ENCODE measurements at regions not wholly inside any gene's neighbourhood (a gene's known extent, or its start where the extent isn't known, plus 50 kb on each side); places are given as distances from the start of the nearest gene placed in this dataset.
"Not testable (repeated sequence)": the region's sequence is repeated elsewhere in the genome, so short reads cannot be mapped to it uniquely, and the experiment has no call there.

DNA sequence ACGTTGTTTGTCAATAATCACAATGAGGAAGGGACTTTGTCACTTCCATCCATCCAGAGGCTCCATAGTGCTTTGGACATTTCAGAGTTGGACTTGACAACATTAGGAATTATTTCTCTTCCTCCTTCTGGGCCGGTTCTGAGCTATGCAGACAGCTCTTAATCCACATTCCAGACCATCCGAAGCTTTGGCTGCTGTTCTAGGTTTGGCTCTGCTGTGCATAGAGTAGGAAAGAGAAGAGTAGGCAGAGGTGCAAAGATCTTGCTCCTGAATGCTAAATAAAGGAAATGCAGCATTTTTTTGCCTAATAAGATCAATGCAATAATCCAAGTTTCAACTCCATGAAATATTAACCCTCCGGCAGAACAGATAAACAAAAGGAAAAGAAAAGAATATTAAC is 216.3 kb upstream of the PRNP start:
- no peak for DNase-seq (ENCODE audit: low read depth)

DNA sequence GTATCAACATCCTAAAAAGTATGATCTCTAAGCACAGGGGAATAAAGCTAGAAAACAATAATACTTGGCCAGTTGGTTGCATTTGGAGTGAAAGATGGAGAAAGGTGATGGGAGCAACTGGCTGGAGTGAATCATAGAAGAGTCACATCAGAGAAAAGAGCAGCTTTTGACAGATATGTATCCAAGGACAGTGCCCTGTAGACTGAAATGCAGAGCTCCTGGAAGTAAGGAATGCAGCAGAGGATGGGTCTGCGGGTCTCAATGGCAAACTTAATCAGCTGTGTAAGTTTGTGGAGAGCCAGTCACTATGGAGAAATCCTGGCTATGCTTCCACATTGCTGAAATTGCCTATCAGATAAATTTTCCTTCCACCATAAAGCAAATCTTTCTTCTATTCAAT is 218.1 kb upstream of the PRNP start:
- DNase-seq (ENCODE audit: low read depth) = no peak

DNA sequence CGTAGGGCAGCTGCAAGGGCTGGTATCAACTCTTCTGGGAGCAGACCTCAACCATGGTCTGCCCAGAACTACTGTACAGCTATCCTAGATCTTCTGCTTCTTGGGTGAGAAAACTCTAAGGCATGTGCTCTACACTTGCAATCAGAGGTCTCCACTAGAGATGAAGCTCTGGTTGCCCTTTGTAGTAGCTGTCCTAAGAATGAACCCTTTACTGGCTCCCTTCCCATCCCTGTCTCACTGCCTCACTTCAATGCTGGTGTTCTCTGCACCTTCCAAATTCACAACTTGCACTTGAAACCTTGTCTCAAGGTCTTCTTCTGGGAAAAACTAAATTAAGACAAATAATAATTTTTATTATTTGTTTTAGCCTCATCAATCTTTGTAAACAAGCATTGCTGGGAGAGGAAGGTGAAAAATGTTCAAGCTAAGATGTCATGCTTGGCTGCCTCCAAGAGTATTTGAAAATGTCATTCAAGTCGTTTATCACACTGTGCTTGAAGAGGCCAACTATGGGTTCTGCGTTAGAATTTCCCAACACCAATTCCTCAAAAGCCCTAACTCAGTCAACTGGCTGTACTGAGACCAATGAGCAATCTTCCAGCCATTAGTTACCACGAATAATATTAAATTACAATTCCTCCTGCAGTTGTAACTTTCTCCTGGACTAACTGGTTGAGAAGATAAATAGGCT is 216.9 kb upstream of the ADRA1D start:
- DNase-seq (ENCODE audit: low read depth) = no peak

DNA sequence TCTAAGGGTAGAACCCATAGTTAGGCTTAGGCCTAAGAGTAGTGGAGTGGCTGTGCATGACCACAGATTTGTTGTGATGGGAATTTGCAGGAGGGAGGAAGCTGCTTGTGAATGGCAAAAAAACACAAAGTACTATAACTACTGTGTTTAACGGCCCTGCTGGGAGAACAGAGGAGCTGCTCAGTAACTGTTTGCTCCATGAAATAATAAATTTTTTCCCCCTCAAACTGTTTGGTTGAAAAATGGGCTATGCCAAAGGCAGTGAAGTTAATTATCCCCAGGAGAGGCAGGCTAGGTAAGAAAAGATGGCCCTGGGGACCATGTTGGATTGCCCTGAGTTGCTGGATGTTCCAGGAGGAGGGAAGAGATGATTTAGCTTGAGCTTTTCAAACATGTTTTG is 216.1 kb upstream of the ADRA1D start:
- DNase-seq (ENCODE audit: low read depth) = no peak

DNA sequence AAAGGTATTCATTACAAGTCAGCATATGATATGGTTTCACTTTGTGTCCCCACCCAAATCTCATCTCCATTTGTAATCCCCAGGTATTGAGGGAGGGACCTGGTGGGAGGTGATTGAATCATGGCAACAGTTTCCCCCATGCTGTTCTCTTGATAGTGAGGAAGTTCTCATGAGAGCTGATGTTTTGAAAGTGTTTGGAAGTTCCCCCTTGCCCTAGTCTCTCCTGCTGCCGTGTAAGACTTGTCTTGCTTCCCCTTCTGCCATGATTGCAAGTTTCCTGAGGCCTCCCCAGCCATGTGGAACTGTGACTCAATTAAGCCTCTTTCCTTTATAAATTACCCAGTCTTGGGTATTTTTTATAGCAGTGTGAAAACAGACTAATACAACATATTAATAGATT is 213.7 kb upstream of the ADRA1D start:
- DNase-seq (ENCODE audit: low read depth) = not testable (repeated sequence)

DNA sequence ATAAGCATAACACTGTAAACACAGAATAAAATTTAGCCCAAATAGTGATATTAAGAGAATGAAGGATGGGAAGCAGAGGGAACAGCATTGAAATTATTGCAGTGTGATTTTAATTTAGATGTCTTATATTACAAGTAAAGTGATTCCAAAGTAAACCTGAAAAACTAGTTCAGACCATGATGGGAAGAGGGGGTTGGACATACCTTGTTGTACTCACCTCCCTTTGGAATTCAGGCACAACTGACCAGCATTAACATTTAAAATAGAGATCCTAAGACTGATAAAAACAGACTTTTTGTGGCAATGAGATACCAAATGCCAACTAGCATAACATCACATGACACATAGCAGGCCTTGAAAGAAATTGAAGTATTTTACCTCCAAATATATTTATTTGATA is 210.0 kb upstream of the ADRA1D start:
- no peak for DNase-seq (ENCODE audit: low read depth)

DNA sequence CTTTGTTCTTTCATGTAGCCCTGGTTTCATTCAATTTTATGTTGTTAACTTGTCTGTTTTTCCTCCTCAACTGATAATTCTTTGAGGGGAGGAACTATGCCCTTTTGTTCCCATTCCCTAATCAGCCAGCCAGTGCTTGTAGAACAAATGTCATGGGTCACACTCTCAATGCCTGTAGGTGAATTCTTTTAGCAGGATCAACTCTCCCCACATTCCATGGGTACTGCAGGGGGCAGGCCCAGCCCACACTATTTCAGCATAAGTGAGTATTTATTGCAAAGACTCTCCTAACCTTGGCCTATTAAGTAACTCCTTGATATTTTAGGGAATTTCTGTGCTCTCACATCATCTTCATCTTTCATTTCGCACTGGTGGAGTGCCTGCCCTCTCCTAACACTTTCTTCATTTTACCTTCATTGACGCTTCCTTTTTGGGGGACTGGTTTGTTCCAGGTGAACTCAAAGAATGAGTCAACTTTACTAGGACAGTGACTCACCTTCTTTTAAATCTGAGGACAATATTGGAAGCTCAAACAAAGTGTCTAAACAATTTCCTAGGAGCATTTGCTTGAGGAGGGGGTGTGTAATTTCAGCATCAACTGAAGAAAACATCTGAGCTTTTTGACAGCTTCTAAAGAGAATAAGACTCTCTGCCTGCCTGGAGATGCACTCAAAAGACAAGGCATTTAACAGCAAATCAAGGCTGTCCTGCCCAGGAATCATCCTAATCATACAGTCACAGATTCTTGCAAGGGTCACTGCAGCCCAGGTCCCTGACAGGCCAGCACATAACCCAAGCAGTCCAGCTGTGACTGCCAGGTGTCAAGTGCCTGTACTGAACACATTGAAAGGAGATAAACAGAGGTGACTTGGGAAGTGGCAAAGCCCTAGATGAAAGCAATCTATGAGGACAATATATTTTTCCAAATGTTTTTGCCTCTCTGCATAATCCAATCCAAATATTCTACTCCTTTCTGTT is 208.8 kb upstream of the ADRA1D start:
- no peak for DNase-seq (ENCODE audit: low read depth)

DNA sequence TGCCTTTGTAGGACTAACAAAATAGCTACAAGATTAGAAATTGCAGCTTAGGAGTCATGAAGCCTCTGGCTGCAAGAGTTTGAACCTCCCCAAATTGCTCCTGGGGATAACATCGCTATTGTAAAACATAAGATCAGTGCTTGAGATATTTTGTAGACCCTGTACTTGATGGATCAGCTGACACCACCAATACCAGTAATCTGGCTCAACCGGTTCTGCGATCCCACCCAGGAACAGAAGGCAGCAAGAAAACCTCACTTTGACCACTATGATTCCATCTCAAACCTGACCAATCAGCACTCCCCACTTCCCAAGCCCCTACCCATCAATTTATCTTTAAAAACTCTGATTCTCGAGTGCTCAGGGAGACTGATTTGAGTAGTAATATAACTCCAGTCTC is 206.9 kb upstream of the ADRA1D start:
- DNase-seq (ENCODE audit: low read depth) = no peak

DNA sequence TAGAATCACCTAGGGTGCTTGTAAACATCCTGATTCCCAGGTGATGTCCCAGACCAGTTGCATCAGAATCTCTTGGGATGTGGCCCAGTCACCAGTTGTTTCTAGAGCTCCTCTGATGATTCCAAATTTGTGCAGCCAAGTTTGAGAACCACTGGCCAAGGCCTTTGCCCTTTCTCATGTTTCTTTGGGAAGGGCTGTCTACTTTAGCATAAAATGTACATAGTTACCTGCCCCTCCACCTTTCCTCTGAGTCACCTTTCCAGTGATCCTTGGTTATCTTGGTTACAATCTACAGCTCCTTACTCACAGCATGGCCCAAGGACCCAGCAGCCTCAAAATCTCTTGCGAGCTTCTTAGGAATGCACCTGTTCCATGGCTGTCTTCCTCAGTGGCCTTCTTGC is 206.2 kb upstream of the ADRA1D start:
- no peak for DNase-seq (ENCODE audit: low read depth)

DNA sequence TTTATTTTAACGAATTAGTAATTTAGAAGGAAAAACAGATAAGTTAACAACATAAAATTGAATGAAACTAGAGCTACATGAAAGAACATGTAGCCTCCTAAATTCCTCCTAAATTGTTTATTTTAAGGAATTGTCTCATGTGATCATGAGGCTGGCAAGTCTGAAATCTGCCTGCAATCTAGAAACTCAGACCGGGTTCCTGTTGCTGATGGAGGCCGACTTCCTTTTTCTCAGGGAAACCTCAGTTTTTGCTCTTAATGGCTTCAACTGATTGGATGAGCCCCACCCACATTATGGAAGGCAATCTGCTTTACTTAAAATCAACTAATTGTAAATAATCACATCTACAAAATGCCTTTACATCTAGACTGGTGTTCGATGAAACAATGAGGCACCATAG is 205.0 kb upstream of the ADRA1D start:
- no peak for DNase-seq (ENCODE audit: low read depth)

DNA sequence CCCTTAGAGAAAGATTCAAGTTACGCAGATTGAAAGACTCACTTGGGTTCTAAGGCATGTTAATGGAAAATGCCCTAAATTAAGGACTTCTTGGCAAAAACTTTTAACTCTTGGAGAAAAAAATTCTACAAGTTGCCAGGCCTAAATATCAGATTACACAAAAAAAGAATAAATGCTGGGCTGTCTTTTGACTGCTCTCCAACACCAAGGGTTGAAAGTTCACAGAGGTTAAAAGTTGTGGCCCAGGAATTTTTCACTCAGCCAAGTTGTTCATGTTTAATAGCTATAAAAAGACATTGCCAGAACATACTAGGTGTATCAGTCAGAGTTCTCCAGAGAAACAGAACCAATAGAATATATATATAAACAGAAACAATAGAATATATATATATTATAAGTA is 204.3 kb upstream of the ADRA1D start:
- no peak for DNase-seq (ENCODE audit: low read depth)

DNA sequence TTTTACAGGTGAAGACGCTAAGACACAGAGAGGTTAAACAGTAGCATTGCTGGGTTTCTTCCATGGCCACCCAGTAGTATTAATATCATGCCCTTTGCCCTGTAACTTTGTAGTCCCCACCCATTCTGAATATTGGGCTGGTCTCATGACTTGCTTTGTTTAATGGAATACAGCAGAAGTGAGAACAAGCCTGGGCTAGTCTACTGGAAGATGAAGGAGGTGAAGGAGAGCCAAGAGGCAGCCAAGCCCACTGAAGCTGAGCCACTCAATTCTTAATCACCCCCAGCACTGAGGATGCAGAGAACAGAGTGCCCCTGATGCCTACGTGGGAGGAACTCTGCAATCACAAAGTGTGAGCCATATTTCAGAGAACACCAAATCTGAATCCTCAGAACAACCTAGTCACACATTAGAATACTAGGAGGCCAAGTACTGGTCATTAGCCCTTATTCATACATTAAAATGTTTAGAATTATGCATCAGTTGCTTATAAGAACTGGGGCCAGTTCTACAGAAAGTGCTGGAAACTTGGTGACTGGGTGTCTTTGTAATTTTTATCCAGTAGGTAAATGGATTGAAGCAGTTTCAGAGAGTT is 202.5 kb upstream of the ADRA1D start:
- DNase-seq (ENCODE audit: low read depth) = no peak

DNA sequence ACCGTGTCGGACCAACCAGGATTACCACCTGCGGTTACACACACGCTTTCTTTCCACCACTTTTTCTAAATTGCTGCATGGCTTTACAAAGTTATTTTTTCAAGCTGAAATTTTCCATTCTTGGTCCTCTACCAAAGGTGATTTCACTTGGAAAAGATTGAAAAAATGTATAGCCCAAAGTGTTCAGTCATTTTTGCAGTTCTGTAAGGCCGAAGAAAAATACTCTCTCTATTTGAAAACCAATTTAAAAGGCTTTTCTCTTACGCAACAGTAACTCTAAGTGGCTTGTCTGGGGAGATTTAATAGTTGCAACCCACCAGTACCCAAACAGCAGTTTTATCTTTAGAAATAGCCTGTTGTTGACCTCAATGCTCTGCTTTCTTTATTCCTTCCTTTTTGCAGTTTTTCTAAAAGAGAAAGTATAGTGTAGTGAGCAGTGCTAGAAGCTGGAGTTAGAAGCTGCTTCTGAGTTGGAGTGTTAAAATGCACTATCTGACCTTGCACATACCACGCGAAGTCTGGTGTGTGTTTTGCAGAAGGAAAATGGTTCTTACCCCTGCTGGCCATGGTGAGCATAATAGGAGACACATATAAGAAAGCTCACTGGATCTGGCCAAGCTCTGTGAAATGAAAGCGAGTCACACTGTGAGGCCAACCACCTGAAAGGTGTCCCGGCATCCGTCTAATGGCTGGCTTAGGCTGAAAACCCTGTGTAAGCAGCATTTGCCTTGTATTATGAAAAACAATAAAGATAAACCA is 201.0 kb upstream of the ADRA1D start:
- no peak for DNase-seq (ENCODE audit: low read depth)

DNA sequence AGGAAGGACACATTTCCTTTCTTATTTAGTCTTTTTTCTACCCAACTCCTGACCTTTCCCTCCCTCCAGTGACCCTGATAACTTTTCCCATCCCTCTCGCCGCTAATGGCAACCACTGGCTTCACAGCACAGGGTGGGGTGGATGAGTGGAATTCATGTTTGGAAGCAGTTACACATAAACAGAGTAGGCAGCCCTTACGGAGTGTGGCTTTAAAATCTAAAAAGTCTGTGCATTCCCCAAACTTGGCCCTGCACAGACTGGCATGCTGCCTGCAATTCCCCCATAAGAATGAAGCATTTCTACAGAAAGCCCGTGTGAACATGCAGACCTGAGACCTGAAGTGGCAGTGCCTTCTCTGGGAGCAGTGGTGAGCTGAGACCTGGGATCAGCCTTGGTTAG is 196.7 kb upstream of the ADRA1D start:
- DNase-seq (ENCODE audit: low read depth) = no peak

DNA sequence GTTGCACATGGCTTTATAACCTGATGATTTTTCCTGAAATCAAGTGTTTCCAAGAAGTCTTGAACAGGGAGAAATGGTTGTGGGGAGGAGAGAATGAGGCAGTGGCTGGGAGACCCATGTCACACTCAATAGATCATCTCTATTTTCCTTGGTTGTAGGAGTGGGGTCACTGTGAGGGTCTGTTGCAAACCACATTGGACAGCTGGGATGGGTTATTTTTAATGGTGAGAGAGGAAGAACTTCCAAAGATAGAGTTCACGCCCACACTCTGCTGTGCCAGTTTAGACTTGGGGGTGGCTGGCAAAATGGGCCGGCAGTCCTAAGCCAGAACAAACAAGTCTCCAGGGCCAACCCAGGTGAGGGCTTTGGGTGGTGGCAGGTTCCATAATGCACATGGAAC is 196.2 kb upstream of the ADRA1D start:
- no peak for DNase-seq (ENCODE audit: low read depth)

DNA sequence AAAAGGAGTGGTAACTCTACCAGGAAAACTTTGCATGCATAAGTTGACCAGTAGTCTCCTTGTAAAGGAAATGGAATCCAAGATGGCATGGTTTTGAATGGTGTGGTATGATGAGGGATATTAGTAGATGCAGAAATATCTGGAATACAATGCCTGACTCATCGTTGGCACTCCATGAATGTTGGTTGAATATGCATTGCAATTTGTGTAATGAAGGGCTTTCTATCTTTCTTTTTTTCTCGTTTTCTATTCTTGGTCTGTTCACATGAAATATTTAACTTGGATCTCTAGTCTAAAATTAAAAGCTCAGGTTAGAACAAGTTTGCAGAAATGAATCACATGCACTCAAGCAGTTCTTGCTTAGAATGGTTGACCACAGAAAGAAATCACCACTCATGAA is 195.3 kb upstream of the ADRA1D start:
- DNase-seq (ENCODE audit: low read depth) = no peak

DNA sequence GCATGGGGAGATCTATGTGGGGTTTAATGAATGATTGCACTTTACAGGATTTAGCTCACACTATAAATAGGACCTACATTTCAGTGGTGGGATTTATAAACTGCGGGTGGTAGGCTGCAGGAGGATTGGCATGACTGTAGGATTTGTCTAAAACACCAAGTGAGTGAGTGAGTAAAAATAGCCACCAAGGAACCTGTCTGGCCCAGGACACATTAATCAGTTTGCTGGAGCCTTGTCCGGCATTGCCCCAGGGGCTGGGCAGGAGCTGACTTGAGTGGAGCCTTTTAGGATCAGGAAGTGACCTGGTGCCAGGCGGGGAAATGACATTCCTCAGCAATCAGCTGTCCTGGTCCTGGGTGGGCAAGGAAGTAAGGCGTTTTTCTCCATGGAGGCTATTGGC is 193.9 kb upstream of the ADRA1D start:
- no peak for DNase-seq (ENCODE audit: low read depth)

DNA sequence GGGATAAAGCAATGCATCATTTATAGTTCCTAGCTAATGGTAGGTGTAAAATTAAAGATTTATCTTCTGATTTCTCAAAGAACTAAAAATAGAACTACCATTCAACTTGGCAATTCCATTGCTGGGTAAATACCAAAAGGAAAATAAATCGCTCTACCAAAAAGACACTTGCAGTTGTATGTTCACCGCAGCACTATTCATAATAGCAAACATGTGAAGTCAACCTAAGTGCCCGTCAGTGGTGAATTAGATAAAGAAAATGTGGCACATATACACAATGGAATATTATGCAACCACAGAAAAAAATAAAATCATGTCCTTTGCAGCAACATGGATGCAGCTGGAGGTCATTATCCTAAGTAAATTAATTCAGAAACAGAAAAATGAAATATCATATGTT is 192.8 kb upstream of the ADRA1D start:
- DNase-seq (ENCODE audit: low read depth) = no peak

DNA sequence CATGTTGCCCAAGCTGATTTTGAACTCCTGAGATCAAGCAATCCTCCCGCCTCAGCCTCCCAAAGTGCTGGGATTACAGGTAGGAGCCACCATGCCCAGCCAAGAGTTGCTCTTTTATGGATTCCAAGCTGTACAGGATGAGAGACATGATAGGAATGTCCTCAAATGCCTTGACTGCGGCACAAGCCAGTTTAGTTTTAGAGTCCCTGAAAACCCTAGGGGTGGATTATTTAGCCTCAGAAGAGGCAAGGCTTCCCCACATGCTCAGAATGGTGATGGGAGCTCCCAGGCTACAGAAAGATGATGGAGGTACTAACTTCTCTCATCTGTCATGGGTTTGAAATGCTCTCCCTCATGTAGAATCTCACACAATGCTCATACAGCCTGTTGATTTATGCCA is 192.1 kb upstream of the ADRA1D start:
- DNase-seq (ENCODE audit: low read depth) = no peak

DNA sequence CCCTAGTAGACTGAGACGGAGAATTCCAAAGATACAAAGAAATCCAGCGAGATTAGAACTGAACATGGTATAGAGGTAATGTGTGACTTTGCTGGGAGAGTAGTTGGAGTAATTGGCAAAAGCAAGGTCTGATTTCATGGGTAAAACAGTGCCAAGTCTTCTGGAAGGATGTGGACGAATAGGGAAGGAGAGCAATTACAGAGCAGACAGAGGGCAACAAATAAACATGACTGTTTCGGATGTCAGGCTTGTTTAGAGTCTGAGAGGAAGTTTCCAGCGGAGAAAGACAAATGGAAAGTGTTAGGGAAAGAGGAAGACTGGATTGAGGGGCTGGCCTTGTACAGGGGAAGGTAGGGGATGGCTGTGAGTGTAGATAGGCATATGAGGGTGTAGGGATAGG is 190.4 kb upstream of the ADRA1D start:
- DNase-seq (ENCODE audit: low read depth) = no peak

DNA sequence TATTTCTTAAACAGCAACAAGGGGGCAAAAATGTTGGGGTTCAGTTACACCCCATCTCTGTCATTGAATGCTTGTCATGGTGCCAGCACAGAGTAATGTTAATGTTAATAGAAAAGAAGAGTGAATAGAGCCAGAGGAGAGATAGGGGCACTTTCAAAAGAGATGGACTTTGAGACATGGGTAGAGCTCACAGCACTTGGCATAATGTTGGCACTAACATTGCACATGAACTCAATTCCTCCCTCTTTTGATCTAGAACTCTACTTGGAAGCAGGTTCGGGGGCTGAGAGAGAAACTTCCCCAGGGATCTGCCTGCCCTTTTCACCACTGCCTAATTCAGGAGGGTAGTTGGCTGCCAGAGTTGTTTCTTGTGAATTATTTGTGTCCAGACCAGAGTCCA is 188.0 kb upstream of the ADRA1D start:
- DNase-seq (ENCODE audit: low read depth) = no peak

DNA sequence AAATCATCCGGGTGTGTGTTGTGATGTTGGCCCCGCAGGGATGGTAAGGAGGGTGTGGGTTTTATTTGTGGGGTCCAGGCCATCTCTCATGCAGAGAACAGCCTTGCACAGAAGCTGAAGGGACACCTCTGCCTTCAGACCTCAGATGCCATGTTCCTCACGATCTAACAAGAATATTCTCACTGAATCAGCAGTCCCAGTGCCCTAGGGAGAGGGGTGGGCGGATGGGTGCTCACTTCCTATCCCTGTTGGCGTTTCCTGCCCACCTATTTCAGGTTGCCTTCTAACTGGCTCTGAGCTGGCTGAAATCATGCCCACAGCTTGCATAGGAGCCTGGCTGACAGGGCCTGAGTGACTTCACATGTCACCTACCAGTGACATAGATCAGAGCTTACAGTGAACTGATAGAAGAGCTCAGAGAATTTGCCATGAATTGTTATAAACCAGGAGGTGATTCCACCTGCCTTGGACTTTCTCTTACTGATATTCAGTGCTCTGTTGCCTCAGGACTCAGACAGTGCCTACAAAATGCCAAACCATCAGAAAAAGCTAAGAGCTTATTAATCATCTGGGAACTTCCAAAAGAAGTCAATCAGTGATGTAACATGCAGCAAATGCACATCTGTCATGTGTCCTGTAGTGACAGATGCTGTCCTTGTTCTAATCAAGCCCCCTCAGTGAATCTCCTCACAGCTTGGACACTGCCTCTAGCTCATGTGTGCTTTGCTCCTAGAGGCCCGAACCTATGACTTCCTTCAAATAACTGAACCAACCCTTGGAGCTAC is 186.8 kb upstream of the ADRA1D start:
- no peak for DNase-seq (ENCODE audit: low read depth)

Measured in activated T-helper 9 cell treated with anti-CD3 and anti-CD28 coated beads, Interleukin-2, amount 50 U/mL, for 16 hours (primary cell).